Peyer's patch (tissue), 4 donors: ENCODE measurements at regions not wholly inside any gene's neighbourhood (a gene's known extent, or its start where the extent isn't known, plus 50 kb on each side); places are given as distances from the start of the nearest gene placed in this dataset.

Experiments
- POLR2A ChIP-seq, 2 donors: fragments of 450-650 bp; IDR thresholded peaks; one replicate each; pipeline ENCODE4 v1.5.1; 2017; ENCODE audit warnings: antibody characterized with exemption in 2 of 2, mild to moderate bottlenecking in 2 of 2, moderate library complexity in 2 of 2
- TF ChIP-seq, protein P1 (sequence below), 6 experiments: fragments of 450-650 bp in 4 of 6; fragments of 200-600 bp in 2 of 6; sonication (generic) in 1 of 6; IDR thresholded peaks; one replicate each; pipeline ENCODE4 v1.5.1; 2017 to 2019; ENCODE audit warnings: antibody characterized with exemption in 6 of 6, mild to moderate bottlenecking in 3 of 6, moderate library complexity in 1 of 6

DNA sequence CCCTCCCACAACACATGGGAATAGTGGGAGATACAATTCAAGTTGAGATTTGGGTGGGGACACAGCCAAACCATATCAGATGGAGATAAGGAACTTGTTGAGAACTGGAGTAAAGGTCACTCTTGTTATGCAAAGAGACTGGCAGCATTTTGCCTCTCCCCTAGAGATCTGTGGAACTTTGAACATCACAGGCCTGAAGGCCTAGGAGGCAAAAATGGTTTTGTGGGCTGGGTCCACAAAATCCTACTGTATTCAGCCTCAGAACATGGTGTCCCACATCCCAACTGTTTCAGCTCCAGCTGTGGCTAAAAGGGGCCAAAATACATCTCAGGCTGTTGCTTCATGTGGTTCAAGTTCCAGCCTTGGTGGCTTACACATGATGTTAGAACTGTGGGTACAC lies 1247.8 kb upstream of the IGFBP7 start:
- TF ChIP-seq, protein P1, sequence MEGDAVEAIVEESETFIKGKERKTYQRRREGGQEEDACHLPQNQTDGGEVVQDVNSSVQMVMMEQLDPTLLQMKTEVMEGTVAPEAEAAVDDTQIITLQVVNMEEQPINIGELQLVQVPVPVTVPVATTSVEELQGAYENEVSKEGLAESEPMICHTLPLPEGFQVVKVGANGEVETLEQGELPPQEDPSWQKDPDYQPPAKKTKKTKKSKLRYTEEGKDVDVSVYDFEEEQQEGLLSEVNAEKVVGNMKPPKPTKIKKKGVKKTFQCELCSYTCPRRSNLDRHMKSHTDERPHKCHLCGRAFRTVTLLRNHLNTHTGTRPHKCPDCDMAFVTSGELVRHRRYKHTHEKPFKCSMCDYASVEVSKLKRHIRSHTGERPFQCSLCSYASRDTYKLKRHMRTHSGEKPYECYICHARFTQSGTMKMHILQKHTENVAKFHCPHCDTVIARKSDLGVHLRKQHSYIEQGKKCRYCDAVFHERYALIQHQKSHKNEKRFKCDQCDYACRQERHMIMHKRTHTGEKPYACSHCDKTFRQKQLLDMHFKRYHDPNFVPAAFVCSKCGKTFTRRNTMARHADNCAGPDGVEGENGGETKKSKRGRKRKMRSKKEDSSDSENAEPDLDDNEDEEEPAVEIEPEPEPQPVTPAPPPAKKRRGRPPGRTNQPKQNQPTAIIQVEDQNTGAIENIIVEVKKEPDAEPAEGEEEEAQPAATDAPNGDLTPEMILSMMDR (IDR thresholded peaks at IDR 0.05), result no peak
- TF ChIP-seq POLR2A (IDR thresholded peaks at IDR 0.05), result no peak
